HK-2 (cell line): ENCODE measurements at regions not wholly inside any gene's neighbourhood (a gene's known extent, or its start where the extent isn't known, plus 50 kb on each side); places are given as distances from the start of the nearest gene placed in this dataset.

Experiments
- DNase-seq: peaks from one replicate; pipeline ENCODE4 v3.0.0-alpha.2; 2018; ENCODE audit not compliant: unreplicated experiment

- DNase-seq, result no peak
Measured at GRCh38 chr3:194925614-194926013, 239.9 kb downstream of the FAM43A start.

GRCh38 chr3:194928227-194928626 lies 242.5 kb downstream of the FAM43A start:
- no peak for DNase-seq

GRCh38 chr3:194928831-194929577 lies 243.3 kb downstream of the FAM43A start:
- no peak for DNase-seq

GRCh38 chr3:194929578-194929960 lies 243.9 kb downstream of the FAM43A start:
- no peak for DNase-seq

DNA sequence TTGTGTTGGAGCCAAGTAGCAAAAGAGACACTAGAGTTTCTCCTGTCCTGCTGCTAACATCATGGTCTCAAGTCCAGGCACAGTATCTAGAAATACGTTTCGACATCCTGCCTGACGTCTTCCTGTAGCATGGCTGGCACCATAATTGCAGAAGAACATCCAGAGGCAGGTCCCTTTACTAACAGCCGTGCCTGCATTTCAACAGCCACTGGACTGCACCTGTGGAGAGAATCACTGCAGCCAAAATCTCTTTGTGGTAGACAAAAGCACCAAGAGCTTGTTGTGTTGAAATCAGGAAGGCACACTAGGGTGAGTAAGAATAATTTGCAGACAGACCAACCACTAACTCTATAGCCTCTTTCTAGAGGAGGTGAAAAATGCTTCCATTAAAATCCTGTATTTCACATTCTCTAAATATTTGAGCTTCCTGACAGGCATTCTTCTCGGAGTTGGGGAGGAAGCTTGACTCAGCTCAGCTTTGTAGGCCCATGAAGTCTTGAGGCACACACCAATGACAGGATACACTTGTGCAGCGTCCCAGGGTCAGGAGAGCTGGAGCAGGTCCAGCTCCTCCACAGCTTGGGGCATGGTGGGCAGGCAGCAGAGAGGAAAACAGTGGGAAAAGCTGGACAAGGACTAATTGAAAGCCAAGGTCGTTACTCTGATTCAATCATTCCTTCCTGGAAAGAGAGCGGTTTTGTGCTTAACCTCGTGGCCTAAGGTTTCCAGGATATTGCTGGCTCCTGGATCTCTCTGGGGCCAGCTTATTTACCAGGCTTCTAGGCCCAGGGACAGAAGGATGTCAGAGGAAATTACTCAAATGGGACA lies 244.9 kb downstream of the FAM43A start:
- peak; percentile 9 for DNase-seq

DNA sequence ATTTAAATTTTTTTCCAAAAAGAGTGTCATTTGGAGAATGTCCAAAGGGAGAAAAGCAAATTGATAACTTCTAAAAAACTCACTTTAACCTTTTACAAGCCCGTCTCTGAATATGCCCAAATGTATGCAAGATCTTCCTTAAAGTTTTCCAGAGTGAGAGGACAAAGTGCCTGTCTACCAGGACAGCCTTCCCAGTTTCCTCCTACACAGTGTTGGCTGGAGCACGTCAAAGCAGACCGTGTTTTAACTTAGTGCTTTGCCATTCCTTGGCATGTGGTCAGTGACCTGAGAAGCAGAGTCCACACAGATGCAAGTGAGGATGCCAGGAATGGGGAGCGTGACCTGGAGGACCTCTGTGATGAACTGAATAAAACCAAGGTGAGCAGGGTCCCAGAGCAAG lies 245.7 kb downstream of the FAM43A start:
- DNase-seq, result no peak

GRCh38 chr3:194931865-194932264 lies 246.2 kb downstream of the FAM43A start:
- DNase-seq, result no peak

DNA sequence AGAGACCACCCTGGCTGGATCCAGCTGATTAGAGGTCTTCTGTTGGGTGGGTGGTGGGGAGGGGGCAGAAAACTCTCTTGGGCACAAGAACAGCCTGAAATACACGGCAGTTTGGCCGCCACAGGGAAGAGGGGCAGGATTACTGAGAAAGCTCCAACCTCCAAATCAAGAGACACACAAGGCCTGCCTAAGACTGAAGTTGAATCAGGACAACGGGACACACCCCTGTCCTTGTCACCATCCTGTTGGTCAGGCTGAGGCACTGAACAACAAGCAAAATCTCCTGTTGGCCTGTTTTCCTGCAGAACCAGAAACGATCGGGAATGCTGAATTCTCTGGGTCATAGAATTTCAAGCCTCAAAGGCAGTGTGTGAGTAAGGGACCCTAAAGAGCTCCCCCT lies 247.8 kb downstream of the FAM43A start:
- no peak for DNase-seq

GRCh38 chr3:194935061-194935460 lies 249.4 kb downstream of the FAM43A start:
- no peak for DNase-seq

- DNase-seq, result no peak
Measured at GRCh38 chr3:194935632-194936470, 250.2 kb downstream of the FAM43A start.

DNA sequence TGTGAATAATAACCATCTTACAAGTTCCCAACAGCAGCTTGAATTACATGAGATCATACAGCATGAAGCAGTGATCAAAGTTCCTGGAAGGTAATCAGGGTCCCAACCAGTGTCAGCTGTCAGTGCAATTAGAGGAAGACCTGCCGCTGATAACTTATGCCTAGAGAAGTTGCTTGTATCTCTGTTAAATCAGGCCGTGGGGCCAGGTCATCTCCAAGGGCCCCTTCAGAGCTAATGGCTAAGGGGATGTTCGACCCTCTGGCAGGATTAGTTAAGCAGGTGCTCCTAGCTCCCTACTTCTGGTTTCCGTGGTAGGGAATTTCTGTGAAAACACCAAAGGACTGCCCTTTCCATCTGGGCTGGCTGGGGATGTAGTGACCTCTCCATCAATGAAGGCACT lies 251.0 kb downstream of the FAM43A start:
- no peak for DNase-seq

GRCh38 chr3:194937144-194937543 lies 251.5 kb downstream of the FAM43A start:
- no peak for DNase-seq

DNA sequence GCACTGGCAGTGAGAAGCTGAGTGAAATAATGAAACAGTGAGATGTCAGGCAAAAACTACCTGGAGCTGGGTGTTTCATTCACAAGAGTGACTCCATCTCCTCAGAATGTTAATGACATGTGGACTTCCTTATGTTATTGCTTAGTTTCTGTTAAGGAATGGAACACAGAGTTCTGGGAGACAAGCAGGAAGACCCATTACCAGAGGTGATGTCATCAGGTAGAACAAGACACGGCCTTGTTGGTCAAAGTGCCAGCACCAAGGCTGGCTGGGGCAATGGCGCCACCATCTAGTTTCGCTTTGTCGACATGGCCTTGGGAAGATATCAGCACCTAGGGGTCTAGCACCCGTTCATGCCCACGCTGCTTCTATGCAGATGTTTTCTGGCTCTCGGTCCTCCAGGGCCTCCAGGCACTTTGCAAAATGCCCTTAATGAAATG lies 252.2 kb downstream of the FAM43A start:
- no peak for DNase-seq

- no peak for DNase-seq
Measured at GRCh38 chr3:194938845-194939531, 253.3 kb downstream of the FAM43A start.

GRCh38 chr3:194939532-194939909 lies 253.8 kb downstream of the FAM43A start:
- no peak for DNase-seq

DNA sequence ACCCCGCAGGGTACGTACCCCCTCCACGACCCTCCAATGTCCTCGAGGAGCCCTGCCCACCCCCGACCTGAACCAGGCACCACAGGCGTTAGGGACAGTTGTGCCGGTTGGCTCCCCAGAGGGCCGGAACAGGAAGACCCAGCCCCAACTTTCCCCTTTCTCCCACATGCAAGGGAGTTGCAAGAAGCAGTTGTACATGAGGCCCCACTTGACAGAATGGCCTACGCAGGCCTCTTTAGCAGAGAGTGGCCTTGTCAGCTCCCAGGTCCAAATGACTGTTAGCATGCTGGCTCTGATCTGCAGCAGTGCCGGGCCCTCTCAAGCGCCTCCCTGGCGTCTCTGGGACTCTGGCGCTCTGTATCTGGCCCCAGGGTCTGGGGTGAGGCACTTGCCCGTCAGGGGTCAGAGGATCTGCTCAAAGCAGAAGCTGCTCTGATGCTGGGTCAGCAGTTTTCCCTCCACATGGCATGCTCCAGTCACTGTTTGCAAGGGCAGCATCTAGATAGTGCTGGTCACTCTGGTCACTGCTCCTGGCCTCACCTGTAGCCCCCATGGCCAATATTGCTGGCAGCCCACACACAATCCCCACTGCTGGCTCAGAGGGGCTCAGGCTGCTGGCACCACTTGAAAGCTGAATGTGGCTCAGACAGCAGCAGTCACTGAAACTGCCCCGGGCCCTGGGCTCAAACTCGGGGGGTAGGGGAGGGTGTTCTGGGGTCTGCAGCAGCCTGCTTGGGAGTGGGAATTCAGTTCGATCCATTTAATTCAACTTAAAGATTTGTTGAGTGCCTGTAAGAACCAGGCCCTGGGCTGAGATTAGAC lies 254.5 kb downstream of the FAM43A start:
- DNase-seq, result no peak

DNA sequence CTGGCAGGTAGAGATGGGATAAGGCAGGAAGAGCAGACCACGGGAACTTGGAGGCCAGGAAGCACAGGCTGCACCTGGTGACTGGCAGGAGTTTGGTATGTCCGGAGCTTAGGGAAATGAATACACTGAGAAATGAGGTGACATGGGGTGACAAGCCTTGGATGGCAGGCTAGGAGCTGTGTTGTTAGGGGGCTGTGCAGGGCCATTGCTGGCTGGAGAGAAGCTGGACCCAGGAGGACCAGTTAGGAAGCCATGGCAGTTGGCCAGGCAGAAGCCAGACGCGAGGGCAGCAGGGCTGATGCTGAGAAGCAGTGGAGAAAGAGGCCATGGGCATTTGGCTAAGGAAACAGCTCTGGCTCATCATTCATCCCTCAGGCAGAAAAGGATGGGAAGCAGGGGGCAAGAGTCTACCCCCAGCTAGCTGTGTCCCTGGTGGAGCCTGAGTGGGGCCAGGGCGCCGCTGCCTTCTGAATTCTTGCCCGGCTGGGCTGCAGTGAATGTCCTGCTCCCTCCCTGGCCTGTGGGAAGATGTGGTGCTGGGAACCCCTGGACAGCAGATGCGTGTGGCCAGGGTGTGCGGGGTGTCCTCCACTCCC lies 255.8 kb downstream of the FAM43A start:
- no peak for DNase-seq

- DNase-seq, result no peak
Measured at GRCh38 chr3:194941956-194942511, 256.4 kb downstream of the FAM43A start.

GRCh38 chr3:194944526-194944925 lies 258.8 kb downstream of the FAM43A start:
- no peak for DNase-seq

- no peak for DNase-seq
Measured at GRCh38 chr3:194945508-194945907, 259.8 kb downstream of the FAM43A start.
